HEK293 (cell line): ENCODE measurements at regions not wholly inside any gene's neighbourhood (a gene's known extent, or its start where the extent isn't known, plus 50 kb on each side); places are given as distances from the start of the nearest gene placed in this dataset.

Experiments used
- CTCF ChIA-PET: fragments of 350-600 bp; formaldehyde crosslinking; extraction: SDS; loops from one replicate; lab custom pipeline; 2021; ENCODE audit warnings: antibody characterized with exemption; lab: Yijun Ruan, JAX
- POLR2A ChIA-PET: fragments of 300-600 bp; formaldehyde crosslinking; extraction: SDS; loops from one replicate; lab custom pipeline; 2020; ENCODE audit warnings: antibody characterized with exemption, inconsistent platforms; lab: Yijun Ruan, JAX
- H3K27ac ChIP-seq: fragments of 200-500 bp; sonication (Bioruptor generic); 2 replicates; pipeline ENCODE4 v1.5.1; 2014; ENCODE audit warnings: low read depth, low read length, control low read depth, inconsistent platforms; ENCODE audit errors: extremely low read depth
- H3K36me3 ChIP-seq, 2 experiments: fragments of 200-500 bp in 1 of 2; sonication (Bioruptor generic) in 1 of 2; 1 replicate in 1 of 2; 2 replicates in 1 of 2; pipeline ENCODE4 v1.5.1; 2014 to 2017; ENCODE audit warnings: inconsistent platforms in 2 of 2, low read length in 2 of 2; ENCODE audit not compliant: control insufficient read depth in 2 of 2, insufficient read depth in 1 of 2
- H3K4me1 ChIP-seq: fragments of 200-500 bp; sonication (Bioruptor generic); 2 replicates; pipeline ENCODE4 v1.5.1; 2014; ENCODE audit warnings: mild to moderate bottlenecking, low read length, inconsistent platforms; ENCODE audit not compliant: control insufficient read depth, insufficient read depth
- H3K4me3 ChIP-seq: 2 replicates; pipeline ENCODE4 v1.5.1; 2011; ENCODE audit warnings: low read depth, mild to moderate bottlenecking, control low read depth, low read length, moderate library complexity
- H3K9me3 ChIP-seq: fragments of 200-500 bp; sonication (Bioruptor generic); 2 replicates; pipeline ENCODE4 v1.5.1; 2014; ENCODE audit warnings: low read depth, low read length, inconsistent platforms; ENCODE audit not compliant: control insufficient read depth, insufficient read depth
- FEZF1 ChIP-seq: fragments of 450-650 bp; formaldehyde crosslinking; IDR thresholded peaks from 2 replicates; pipeline ENCODE4 v1.5.1; 2016; ENCODE audit warnings: missing biosample characterization, missing genetic modification characterization
- GLIS2 ChIP-seq: fragments of 450-650 bp; formaldehyde crosslinking; IDR thresholded peaks from 2 replicates; pipeline ENCODE4 v1.5.1; 2016; ENCODE audit warnings: missing biosample characterization, missing genetic modification characterization
- HIC1 ChIP-seq: fragments of 450-650 bp; formaldehyde crosslinking; IDR thresholded peaks from 2 replicates; pipeline ENCODE4 v1.5.1; 2016; ENCODE audit warnings: missing biosample characterization, missing genetic modification characterization
- KLF8 ChIP-seq: fragments of 450-650 bp; formaldehyde crosslinking; IDR thresholded peaks from 2 replicates; pipeline ENCODE4 v1.5.1; 2016; ENCODE audit warnings: missing biosample characterization, missing genetic modification characterization
- TSHZ1 ChIP-seq: fragments of 450-650 bp; formaldehyde crosslinking; IDR thresholded peaks from 2 replicates; pipeline ENCODE4 v1.5.1; 2016; ENCODE audit warnings: missing biosample characterization, missing genetic modification characterization, borderline replicate concordance
- ZNF169 ChIP-seq: fragments of 450-650 bp; formaldehyde crosslinking; IDR thresholded peaks from 2 replicates; pipeline ENCODE4 v1.5.1; 2016; ENCODE audit warnings: missing biosample characterization, missing genetic modification characterization
- ZNF175 ChIP-seq: fragments of 450-650 bp; formaldehyde crosslinking; IDR thresholded peaks from 2 replicates; pipeline ENCODE4 v1.5.1; 2016; ENCODE audit warnings: missing biosample characterization, missing genetic modification characterization
- ZNF19 ChIP-seq: fragments of 450-650 bp; formaldehyde crosslinking; IDR thresholded peaks from 2 replicates; pipeline ENCODE4; 2016; ENCODE audit warnings: missing biosample characterization, missing genetic modification characterization, low read depth
- ZNF341 ChIP-seq: fragments of 450-650 bp; formaldehyde crosslinking; IDR thresholded peaks from 2 replicates; pipeline ENCODE4; 2016; ENCODE audit warnings: low read depth, missing biosample characterization, missing genetic modification characterization
- ZNF354C ChIP-seq: fragments of 450-650 bp; formaldehyde crosslinking; IDR thresholded peaks from 2 replicates; pipeline ENCODE4 v1.5.1; 2016; ENCODE audit warnings: missing biosample characterization, missing genetic modification characterization, low read depth, borderline replicate concordance
- ZNF433 ChIP-seq: fragments of 450-650 bp; formaldehyde crosslinking; IDR thresholded peaks from 2 replicates; pipeline ENCODE4 v1.5.1; 2016; ENCODE audit warnings: missing biosample characterization, missing genetic modification characterization, low read depth
- ZNF513 ChIP-seq: fragments of 450-650 bp; IDR thresholded peaks from 2 replicates; pipeline ENCODE4 v1.5.1; 2018; ENCODE audit warnings: missing biosample characterization, missing genetic modification characterization
- ZNF514 ChIP-seq: fragments of 450-650 bp; formaldehyde crosslinking; IDR thresholded peaks from 2 replicates; pipeline ENCODE4 v1.5.1; 2016; ENCODE audit warnings: missing biosample characterization, missing genetic modification characterization
- ZNF558 ChIP-seq: fragments of 450-650 bp; formaldehyde crosslinking; IDR thresholded peaks from 2 replicates; pipeline ENCODE4 v1.5.1; 2016; ENCODE audit warnings: missing biosample characterization, missing genetic modification characterization
- ZNF560 ChIP-seq: fragments of 450-650 bp; formaldehyde crosslinking; IDR thresholded peaks from 2 replicates; pipeline ENCODE4 v1.5.1; 2017; ENCODE audit warnings: missing biosample characterization, missing genetic modification characterization, borderline replicate concordance
- ZNF596 ChIP-seq: fragments of 450-650 bp; IDR thresholded peaks from 2 replicates; pipeline ENCODE4 v1.5.0; 2018; ENCODE audit warnings: missing biosample characterization, mild to moderate bottlenecking, missing genetic modification characterization, moderate library complexity
- ZNF677 ChIP-seq: fragments of 450-650 bp; IDR thresholded peaks from 2 replicates; pipeline ENCODE4 v1.5.0; 2018; ENCODE audit warnings: missing biosample characterization, mild to moderate bottlenecking, missing genetic modification characterization, moderate library complexity
- ZNF776 ChIP-seq: fragments of 450-650 bp; formaldehyde crosslinking; IDR thresholded peaks from 2 replicates; pipeline ENCODE4 v1.5.0; 2017; ENCODE audit warnings: missing biosample characterization, missing genetic modification characterization, borderline replicate concordance
- ZNF830 ChIP-seq: fragments of 450-650 bp; IDR thresholded peaks from 2 replicates; pipeline ENCODE4 v1.5.0; 2018; ENCODE audit warnings: missing biosample characterization, missing genetic modification characterization, low read depth, mild to moderate bottlenecking, moderate library complexity
- TF ChIP-seq, protein P1 (sequence below): fragments of 450-650 bp; formaldehyde crosslinking; IDR thresholded peaks from 2 replicates; pipeline ENCODE4 v1.5.1; 2016; ENCODE audit warnings: missing biosample characterization, missing genetic modification characterization, borderline replicate concordance
- TF ChIP-seq, protein P2 (sequence below): fragments of 450-650 bp; formaldehyde crosslinking; IDR thresholded peaks from 2 replicates; pipeline ENCODE4 v1.5.1; 2016; ENCODE audit warnings: missing biosample characterization, missing genetic modification characterization

DNA sequence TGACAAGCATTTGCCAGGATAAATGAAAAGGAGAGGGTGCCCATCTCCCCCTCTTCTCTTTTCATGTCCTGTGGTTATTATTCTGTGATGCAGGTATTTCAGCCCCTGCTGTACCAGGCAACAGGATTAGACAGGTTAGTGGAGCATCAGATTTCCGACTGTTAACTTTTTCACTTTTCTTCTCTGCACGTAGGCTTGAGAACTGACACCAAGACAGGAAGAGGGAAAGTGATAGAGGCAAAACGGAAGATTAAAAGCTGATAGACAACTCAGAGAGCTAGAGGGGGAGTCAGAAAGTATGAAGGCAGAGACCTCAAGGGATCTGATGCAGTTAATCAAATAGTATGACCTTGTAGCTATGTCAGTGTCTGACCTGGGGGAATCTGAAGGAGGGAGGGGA, 132.8 kb downstream of the SOX9 start:
- no peaks in the 10 kb centered on the region; the same call in 1 of the 2 replicates for H3K4me1 ChIP-seq
- CTCF ChIA-PET: no interaction called here

DNA sequence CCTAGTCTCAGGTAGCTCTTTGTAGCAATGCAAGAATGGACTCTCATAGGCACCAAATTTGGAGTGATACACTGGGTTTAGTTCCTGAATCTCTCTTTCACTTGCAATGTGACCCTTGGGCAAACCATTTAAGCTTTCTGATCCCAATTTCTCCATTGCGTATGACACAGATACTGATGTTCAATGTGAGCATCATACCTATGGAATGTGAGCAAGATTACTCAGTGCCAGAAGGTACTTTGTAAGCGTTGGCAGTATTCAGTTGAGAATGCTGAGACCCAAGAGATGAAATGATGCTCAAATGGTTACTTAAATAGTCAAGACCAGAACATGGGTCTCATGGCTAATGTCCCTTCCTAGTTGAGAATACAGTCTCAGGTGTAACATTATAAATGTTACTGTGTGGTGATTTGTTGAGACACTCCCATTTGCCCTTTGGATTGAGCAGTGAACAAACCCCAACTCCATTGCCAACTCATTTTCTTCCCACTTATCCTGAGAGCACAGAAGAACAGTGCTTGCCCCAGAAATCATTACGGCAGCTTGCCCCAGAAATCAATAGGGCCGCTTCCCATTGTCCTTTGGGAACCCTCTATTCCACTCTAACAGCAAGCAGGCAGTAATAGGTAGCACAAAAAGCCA, 134.1 kb downstream of the SOX9 start:
- POLR2A ChIA-PET: no interaction called here
- no peak overlapping the region for H3K27ac ChIP-seq
- CTCF ChIA-PET: interaction anchor here (1.0 kb wide), 2 partner anchors 18 to 83 kb away, joined by 3 to 4 read pairs; no protein-coding TSS in a partner anchor
- H3K4me3 ChIP-seq: no peak overlapping the region
- H3K36me3 ChIP-seq: no peaks in the 10 kb centered on the region
- H3K4me1 ChIP-seq: no peaks in the 10 kb centered on the region
- no peaks in the 10 kb centered on the region for H3K9me3 ChIP-seq
- TF ChIP-seq KLF8 (tag by site-specific recombination) (no peak), ZNF513 (tag by site-specific recombination) (no peak), GLIS2 (tag by site-specific recombination) (no peak), ZNF354C (tag by site-specific recombination) (no peak), ZNF558 (tag by site-specific recombination) (no peak), ZNF677 (tag by site-specific recombination) (no peak), HIC1 (no peak), ZNF560 (tag by site-specific recombination) (no peak), ZNF169 (tag by site-specific recombination) (no peak), ZNF175 (tag by site-specific recombination) (no peak), TSHZ1 (no peak)

More for the DNA sequence above, 132.8 kb downstream of the SOX9 start:
- Histone ChIP-seq H3K27ac (no peak overlapping the region), H3K36me3 (no peaks in the 10 kb centered on the region), H3K4me3 (no peak overlapping the region), H3K9me3 (no peaks in the 10 kb centered on the region)
- TF ChIP-seq ZNF596 (tag by site-specific recombination): no peak
- TF ChIP-seq FEZF1 (tag by site-specific recombination): no peak
- TF ChIP-seq ZNF514 (tag by site-specific recombination): no peak
- TF ChIP-seq, protein P1, sequence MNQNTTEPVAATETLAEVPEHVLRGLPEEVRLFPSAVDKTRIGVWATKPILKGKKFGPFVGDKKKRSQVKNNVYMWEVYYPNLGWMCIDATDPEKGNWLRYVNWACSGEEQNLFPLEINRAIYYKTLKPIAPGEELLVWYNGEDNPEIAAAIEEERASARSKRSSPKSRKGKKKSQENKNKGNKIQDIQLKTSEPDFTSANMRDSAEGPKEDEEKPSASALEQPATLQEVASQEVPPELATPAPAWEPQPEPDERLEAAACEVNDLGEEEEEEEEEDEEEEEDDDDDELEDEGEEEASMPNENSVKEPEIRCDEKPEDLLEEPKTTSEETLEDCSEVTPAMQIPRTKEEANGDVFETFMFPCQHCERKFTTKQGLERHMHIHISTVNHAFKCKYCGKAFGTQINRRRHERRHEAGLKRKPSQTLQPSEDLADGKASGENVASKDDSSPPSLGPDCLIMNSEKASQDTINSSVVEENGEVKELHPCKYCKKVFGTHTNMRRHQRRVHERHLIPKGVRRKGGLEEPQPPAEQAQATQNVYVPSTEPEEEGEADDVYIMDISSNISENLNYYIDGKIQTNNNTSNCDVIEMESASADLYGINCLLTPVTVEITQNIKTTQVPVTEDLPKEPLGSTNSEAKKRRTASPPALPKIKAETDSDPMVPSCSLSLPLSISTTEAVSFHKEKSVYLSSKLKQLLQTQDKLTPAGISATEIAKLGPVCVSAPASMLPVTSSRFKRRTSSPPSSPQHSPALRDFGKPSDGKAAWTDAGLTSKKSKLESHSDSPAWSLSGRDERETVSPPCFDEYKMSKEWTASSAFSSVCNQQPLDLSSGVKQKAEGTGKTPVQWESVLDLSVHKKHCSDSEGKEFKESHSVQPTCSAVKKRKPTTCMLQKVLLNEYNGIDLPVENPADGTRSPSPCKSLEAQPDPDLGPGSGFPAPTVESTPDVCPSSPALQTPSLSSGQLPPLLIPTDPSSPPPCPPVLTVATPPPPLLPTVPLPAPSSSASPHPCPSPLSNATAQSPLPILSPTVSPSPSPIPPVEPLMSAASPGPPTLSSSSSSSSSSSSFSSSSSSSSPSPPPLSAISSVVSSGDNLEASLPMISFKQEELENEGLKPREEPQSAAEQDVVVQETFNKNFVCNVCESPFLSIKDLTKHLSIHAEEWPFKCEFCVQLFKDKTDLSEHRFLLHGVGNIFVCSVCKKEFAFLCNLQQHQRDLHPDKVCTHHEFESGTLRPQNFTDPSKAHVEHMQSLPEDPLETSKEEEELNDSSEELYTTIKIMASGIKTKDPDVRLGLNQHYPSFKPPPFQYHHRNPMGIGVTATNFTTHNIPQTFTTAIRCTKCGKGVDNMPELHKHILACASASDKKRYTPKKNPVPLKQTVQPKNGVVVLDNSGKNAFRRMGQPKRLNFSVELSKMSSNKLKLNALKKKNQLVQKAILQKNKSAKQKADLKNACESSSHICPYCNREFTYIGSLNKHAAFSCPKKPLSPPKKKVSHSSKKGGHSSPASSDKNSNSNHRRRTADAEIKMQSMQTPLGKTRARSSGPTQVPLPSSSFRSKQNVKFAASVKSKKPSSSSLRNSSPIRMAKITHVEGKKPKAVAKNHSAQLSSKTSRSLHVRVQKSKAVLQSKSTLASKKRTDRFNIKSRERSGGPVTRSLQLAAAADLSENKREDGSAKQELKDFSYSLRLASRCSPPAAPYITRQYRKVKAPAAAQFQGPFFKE (tag by site-specific recombination): no peak
- TF ChIP-seq, protein P2, sequence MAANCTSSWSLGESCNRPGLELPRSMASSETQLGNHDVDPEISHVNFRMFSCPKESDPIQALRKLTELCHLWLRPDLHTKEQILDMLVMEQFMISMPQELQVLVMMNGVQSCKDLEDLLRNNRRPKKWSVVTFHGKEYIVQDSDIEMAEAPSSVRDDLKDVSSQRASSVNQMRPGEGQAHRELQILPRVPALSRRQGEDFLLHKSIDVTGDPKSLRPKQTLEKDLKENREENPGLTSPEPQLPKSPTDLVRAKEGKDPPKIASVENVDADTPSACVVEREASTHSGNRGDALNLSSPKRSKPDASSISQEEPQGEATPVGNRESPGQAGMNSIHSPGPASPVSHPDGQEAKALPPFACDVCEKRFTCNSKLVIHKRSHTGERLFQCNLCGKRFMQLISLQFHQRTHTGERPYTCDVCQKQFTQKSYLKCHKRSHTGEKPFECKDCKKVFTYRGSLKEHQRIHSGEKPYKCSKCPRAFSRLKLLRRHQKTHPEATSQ (tag by site-specific recombination): no peak
- no peak for TF ChIP-seq ZNF433 (tag by site-specific recombination)
- no peak for TF ChIP-seq ZNF830 (tag by site-specific recombination)
- no peak for TF ChIP-seq ZNF776 (tag by site-specific recombination)
- no peak for TF ChIP-seq ZNF19 (tag by site-specific recombination)
- no peak for TF ChIP-seq ZNF341 (tag by site-specific recombination)
- POLR2A ChIA-PET: no interaction called here
